Activated CD4-positive, alpha-beta T cell treated with anti-CD3 and anti-CD28 coated beads, Interleukin-2, amount 50 U/mL, for 24 hours (primary cell): ENCODE measurements at regions not wholly inside any gene's neighbourhood (a gene's known extent, or its start where the extent isn't known, plus 50 kb on each side); places are given as distances from the start of the nearest gene placed in this dataset.

Source experiments
- DNase-seq, 2 donors: peaks; one replicate each; pipeline ENCODE4 v3.0.0-alpha.2; 2020; ENCODE audit warnings: low read depth in 1 of 2, low spot score in 1 of 2

DNA sequence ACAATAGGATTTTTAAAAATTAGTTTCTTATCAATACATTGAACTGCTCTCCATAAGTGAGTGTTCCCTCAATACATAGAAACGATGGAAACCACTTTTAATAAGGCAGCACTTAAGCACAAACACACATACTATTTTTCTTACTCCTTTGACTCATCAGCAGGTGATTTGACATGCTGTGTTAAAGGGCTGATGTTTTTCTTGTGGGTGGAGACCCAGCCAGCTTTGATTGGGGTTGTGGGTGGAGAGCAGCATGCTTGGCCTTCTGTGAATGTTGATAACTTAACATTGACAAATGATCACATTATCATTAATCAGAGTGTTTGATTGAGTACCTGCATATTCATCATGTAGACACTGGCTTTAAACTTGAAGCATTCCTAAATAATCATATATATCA lies 223.0 kb upstream of the DPH6 start:
- DNase-seq = no peak

DNA sequence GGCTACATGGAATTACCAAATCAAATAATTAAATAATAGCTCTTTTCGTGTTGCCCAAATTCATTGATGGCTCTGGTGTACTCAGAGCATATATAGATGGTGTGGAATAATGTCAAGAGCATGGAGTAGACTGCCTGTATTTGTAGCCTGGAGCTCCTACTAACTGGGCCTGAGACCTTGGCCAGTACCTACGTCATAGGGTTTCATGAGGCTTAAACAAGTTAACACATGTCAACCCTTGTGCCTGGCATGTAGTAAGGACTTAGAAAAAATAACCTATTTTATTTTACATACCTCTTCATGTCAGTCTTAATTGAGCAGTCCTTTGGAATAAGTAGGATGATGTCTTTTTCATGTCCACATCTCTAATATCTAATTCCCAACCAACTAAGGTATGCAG lies 223.7 kb upstream of the DPH6 start:
- DNase-seq = no peak

DNA sequence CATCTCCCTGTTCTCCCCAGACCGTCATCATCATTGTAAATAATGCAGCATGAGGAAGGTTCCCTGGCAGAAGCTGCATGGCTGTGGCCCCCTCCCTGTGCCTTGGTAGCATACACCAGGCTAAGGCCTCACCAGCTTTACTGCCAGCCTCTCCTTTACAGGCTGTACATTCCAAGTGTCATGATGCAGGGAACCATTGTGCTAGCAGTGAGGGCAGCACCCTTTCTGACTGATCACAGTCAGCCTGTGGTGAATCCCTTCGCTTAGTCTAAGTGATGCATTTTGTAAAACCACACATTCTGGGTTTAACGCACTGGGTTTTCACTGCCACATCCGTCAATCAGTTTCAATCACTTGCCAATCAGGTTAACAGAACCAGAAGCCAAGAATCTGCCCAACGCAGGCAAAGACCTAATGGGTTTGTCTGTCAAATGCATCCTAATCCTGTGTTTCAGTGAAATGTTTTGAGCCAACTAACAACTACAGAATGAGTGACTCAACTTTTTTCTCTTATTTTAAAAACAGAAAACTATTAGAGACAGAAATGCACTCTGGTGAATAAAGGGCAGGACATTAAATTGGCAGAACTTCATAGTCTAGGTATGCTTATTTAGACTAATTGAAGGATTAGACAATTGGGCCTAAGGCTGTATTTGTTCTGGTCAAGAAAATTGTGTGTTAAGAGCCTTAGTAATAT lies 225.9 kb upstream of the DPH6 start:
- no peak for DNase-seq

DNA sequence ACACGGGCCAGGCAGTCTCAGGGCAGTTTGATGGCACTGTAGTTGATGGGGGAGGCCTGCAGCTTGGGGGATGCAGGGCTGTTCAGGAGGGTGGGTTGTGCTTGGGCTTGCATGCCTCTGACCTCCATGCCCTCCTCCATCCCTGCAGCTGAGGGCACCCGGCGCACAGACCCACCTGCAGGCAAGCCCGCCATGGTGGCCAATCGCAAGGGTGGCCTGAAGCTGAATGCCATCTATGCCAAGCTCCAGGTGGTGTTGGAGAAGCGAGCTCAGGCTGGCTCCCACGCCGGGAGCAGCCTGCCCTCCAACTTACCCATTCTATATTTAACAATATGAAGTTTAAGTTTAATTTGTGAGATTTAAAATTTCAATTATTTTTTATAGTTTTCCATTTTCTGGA lies 228.7 kb upstream of the DPH6 start:
- DNase-seq = no peak

DNA sequence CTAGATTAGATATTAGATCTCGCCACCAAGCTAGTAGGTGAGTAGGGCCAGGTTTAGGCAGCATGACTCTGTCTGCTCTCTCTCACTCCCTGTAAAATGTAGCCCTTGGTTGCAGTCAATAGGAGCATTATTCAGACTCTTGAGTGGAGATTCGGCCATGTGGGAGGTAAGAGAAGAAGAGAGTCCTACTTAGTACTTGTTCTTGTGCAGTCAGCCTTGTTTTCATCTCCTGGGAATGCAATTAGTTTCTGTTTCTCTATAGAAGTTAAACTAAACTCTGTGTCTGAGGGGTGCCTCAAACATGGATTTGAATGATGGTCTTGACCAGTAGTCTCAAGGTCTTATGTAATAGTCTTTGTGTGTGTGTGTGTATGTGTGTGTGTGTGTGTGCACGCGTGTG lies 229.5 kb upstream of the DPH6 start:
- no peak for DNase-seq

DNA sequence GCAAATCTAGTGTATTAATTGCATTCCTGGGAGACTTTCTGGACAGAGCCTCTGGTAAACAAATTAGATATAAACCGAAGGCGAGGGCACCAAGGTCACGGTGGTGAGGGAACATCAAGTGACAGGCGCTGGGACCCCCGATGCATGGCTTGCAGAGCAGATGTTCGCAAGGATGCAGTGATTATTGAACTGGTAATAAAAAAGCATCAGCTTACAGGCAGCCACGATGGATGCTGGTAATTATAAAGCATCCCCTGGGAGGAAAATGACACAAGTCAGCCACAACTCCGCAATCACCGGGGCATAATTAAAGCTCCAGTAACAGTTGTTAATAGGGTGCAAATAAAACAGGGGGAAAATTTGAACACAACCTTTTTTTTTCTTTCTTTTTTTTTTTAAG lies 231.1 kb upstream of the DPH6 start:
- no peak for DNase-seq

DNA sequence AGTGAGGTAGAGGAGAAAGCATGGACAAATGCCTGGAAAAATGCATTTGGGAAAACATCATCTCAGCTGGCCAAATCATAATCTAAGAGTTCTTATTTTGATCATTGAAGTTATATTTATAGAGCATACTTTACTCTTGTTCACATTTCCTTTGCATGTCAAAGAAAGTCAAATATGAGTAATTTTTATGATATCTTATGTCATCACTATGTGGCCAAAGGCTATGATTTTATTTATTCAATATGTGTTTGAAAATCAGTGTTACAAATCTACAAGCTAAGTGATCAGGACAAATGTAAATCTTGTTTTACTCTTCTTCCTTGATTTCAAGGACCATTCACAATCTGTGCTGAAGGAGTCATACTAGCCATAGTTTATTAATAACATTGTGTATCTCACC lies 237.2 kb upstream of the DPH6 start:
- no peak for DNase-seq

DNA sequence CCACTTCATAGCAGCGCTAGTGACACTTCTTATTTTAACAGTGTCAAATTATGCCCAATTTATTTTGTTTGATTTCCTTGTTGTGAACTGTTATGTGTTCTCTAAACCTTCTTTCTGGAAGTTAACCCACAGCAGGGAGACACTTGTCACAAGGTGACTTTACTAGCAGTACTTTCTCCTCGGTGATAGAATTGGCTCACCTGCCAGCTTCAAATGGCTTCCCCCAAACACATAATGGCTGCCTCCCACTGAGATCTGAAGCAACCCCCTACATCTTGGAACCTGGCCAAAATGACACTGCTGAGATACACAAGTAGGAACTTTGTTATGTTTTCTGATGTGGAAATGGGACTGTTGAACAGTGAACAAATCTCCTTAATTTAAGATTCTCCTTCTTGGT lies 238.8 kb upstream of the DPH6 start:
- no peak for DNase-seq

DNA sequence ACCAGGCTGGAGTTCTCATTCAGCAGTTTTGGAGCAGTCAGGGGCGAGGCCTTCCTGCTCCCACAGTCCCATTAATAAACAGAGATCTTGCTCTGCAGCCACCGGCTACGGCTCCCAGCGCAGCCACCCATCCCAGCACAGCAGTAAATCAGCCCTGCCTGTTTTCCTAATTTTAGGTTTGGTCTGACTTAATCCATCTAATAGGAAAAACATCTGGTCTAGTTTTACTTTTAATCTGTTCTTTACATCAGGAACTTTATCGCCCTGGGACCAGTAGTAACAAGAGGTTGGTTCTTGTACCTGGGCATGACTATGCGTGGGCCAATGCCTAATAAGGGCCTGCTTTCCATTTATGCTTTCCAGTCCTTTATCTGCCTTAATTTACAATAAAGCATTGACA lies 264.0 kb upstream of the DPH6 start:
- DNase-seq = no peak

DNA sequence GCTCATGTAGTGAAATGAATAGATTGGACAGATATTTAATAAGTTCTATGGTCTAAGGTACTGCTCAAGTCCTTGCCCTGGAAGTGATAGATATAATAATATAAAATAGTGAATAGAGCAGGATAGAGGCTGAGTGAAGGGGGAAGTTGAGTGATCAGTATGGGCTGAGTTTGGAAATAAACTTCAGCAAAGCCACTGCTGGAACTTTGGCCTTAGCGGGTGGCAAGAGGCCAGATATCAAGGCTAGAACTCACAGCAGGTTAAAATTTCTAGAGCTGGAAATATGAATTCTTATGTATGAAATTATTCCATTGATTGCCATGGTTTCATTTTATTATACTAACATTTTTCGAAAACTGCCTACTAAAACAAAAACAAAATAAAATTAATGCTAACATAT lies 267.6 kb upstream of the DPH6 start:
- no peak for DNase-seq

DNA sequence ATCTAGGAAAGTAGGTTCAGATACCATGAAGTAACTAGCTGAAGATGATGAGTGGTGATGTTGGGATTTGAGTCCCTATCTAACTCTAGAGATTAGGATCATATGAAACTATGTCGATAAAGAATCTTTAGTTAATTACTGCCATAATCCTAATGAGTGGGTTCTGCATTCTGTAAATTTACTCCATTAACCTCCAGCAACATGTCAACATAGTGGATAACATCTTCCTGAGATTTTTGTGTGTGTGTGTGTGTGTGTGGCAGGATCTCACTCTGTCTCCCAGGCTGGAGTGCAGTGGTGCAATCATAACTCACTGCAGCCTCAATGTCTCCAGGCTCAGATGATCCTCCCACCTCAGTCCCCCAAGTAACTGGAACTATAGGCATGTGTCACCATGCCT lies 272.9 kb upstream of the DPH6 start:
- DNase-seq = no peak

DNA sequence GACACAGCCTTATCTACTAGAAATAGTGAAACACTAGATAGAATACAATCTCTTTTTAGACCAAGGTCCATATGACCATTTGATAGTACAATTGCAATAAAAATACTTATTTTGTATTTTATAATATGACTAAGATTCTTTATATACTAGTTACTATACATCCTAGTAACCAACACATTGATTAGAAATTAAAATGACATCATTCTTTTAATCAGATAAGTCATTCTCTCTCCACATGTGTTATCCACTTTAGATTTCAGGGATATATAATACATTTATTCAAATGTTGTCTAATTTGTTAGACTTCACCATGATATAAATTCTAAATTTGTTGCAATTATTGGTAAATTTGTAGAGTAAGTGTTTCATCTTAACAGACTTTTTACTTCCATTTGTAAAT lies 276.2 kb upstream of the DPH6 start:
- no peak for DNase-seq

DNA sequence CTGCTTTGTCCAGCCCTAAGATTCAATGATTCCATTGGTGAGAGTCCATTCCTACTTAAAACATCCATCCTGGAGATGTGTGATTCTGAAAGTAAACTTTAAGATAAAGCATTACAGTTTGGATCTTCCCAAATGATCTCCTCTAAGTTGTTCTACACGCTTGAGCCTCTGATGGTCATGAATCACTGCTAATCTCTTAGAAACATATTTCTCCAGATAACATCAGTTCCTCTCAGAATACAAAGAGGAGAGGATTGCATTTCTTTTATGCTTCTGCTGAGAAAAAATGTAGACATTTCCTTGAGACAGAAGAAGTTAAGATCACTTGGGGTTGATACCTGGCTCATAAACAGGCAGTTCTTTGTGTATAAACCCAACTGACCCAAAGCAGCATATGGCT lies 281.2 kb upstream of the DPH6 start:
- no peak for DNase-seq

DNA sequence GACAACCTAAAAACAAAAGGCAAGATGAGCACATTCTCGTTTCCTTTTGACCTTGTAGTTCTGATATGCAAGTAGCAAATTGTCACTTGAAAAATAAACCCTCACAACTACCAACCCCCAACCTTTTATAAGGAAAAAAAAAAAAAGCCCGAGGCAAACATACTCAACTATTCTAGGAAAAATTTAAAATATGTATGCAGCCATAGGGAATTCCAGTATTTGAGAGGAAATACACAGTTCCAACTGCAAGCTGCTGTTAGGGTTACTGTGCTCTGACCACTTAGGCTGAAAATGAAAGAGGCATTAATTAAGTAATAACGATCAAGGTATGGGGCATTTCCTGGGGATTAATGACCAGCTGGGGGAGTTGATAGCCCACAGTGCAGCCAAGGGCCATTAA lies 281.9 kb upstream of the DPH6 start:
- DNase-seq = no peak

DNA sequence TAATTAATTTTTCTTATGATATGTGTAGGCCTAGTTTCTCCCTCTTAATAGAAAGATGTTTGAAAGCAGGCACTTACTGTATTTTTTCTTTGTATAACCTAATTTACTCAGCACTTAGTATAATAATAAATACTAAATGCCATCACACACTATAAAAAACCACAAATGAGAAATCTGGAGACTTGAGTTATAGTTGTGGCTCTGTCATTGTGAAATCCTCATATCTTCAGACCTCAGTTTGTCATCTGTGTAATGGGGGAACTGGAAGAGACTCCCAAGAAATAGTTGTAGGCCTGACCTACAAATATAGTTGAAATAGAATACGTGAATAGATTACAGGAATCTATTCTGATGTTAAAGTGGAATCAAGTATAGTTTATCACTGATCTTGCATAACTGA lies 287.6 kb upstream of the DPH6 start:
- DNase-seq = no peak

DNA sequence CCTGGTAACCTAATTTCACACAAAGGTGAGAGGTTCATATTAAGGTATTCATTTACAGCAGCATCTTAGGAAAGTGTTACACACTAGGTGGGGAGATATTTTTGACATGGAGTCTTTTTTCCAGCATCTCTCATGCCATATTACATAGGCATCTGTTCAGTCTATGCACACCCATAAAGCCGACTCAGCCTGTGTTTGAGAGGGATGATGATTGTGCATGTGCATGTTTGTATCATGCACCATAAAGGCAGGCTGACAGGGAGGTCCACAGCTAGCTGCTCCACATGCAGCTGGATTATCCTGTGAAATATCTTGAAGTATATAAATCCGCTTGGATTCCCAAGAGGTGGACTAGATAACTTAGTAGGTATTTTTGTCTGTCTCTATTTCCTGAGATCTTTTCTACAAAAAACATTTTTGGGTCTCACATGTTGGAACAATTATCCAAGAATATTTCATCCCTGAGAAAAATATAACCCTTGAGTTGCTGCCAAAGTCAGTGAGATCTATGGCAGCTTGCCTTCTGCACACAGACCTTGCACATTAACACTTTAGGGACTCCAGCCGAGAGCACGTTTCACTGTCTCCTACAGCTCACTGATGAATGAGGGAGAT lies 288.4 kb upstream of the DPH6 start:
- DNase-seq = no peak

DNA sequence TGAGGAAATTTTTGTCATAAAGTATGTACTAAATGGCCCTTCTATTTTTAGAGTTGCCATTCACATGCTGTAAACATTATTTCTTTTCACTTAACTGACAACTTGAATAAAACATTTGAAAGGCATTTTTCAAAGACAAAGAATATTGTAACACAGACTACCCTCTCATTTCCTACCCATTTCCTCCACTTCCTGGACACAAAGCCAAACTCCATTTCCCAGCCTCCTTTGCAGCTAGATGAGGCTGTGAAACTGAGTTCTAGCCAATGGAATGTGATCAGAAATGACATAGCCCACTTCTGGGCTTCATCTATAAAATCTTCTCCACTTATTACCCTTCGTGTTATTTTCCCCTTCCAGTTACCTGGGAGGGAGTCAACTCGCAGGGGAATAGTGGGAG lies 288.9 kb upstream of the DPH6 start:
- no peak for DNase-seq

DNA sequence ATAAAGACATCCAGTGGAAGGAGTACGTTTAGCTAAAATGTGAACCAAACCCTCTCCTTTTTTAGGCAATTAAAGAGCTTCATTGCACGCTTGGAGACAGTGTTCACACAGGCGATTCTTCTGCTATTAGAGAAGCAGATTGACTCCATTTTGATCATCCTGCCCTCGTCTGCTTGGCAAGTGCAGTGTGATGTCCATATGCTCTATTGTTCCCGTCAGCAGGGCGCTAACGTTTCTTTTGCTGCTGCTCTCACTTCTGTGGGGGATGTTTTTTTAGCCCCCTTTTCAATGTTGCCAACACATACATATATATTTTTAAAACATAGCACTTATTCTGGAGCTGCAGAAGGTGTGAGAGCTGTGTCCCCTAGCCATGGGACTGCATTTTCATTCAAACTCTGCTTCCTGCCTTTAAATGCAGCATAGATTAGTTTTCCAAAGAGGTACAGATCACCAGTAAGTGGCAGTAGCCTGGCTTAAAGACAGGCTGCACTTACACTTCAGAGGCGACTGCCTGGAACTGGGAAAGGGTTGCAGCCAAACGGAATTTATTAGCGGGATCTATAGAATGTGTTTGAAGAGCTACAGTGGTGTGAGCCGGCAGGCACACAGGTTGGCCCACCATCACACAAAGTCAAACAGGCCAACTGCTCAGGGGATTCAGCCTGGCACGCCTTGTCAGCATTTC lies 292.6 kb upstream of the DPH6 start:
- no peak for DNase-seq

DNA sequence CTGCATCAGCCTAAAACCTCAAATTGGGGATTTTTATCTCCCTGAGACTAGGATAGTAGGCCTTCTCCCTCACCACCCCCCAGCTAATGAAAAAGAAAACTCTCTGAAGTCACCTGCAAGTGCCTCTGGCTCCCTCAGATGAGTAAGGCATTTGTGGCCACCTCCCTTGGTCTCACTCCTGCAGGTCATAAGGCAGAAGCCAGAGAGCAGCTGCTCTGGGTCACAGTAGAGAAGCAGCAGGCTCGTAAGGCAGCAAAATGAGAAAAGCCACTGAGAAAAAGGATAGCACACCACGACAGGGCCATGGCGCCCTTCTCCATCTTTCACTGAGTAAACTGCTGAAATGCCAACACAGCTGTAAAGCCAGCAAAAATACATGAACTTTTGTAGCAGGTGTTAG lies 296.7 kb upstream of the DPH6 start:
- no peak for DNase-seq

DNA sequence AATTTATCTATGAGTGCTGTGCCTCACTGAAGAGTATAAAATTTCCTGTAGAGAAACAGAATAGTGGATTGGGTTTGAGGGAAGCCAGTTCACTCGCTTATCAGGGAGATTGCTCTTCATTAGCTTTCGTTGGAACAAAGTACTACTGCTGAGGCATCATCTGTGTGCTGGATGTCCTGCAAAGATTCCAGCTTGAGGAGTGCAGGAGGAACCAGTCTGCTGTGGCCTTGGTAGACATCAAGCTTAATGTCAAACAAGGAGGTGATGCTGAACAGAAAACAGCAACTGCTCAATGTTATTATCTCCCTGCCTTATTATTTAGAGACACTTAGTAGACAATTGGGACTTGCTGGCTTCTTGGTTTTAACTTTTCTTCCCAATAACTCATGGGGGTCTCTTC lies 297.5 kb upstream of the DPH6 start:
- DNase-seq = no peak

DNA sequence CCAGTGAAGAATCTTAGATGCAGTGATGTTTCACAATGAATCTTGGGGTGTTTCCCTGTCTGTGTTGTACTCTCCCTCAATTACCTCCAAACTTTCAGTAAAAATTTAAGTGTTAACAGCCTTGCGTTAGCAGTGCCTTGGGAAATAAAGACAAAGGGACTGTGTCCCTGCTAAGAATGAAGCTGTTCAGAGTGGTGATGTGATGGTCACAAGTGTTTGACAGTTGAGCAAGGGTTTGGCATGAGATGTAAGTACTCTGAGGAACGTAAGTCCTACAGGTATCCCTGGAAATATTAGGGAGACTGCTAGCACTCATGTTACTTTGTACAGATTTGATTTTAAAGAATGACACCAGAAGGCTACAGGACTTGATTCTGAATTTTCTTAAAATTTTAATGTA lies 304.3 kb upstream of the DPH6 start:
- no peak for DNase-seq

DNA sequence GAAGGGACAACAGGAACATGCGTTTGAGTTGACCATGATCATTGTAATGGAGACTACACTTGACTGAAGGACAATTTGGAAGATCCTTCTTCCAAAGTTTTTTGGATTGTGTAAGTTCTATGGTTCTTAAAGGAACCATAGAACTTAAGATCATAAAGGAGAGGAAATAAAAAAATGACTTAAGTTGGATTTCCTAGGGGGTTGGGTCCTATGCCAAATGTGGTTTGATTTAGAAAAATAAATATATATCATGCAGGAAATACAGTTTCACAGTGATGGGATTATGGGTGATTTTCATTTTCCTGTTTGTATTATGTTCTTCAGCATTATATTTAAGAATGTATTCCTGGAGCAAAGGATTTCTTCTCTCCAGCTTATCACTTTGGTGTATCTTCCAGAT lies 305.5 kb upstream of the DPH6 start:
- no peak for DNase-seq
